HepG2 (cell line): ENCODE measurements at regions not wholly inside any gene's neighbourhood (a gene's known extent, or its start where the extent isn't known, plus 50 kb on each side); places are given as distances from the start of the nearest gene placed in this dataset.

Source experiments
- ATF1 ChIP-seq: IDR thresholded peaks from 2 replicates; pipeline ENCODE4 v1.6.1; 2016; ENCODE audit warnings: mild to moderate bottlenecking, control low read depth
- BRD4 ChIP-seq: sonication (generic); formaldehyde crosslinking; IDR thresholded peaks from 2 replicates; pipeline ENCODE4 v1.4.0; 2020; ENCODE audit warnings: missing genetic modification reagents
- GMEB2 ChIP-seq: IDR thresholded peaks from 2 replicates; pipeline ENCODE4 v1.6.1; 2016; ENCODE audit warnings: missing biosample characterization, missing genetic modification reagents, low read depth
- HOMEZ ChIP-seq: IDR thresholded peaks from 2 replicates; pipeline ENCODE4 v1.6.1; 2016; ENCODE audit warnings: low read depth
- IKZF5 ChIP-seq: IDR thresholded peaks from 2 replicates; pipeline ENCODE4 v1.6.1; 2018; ENCODE audit warnings: missing genetic modification reagents, mild to moderate bottlenecking, missing compliant biosample characterization
- TBX2 ChIP-seq: sonication (generic); formaldehyde crosslinking; IDR thresholded peaks from 2 replicates; pipeline ENCODE4 v1.5.0; 2020; ENCODE audit warnings: missing genetic modification reagents, mild to moderate bottlenecking, borderline replicate concordance
- TCF7L2 ChIP-seq: IDR thresholded peaks from 2 replicates; pipeline ENCODE4 v1.6.1; 2011; ENCODE audit warnings: mild to moderate bottlenecking, low read depth, low read length, moderate library complexity
- ZFAT ChIP-seq: sonication (generic); formaldehyde crosslinking; conservative IDR thresholded peaks from 2 replicates; pipeline ENCODE4 v1.8.1; 2023; ENCODE audit warnings: missing genetic modification reagents, inconsistent platforms
- ZHX2 ChIP-seq, 2 experiments: sonication (generic) in 1 of 2; formaldehyde crosslinking in 1 of 2; IDR thresholded peaks; 2 replicates each; pipeline versions ENCODE4 v1.6.1 to v1.9.0; 2014 to 2022; ENCODE audit warnings: antibody characterized with exemption in 1 of 2, borderline replicate concordance in 1 of 2, inconsistent platforms in 1 of 2, low read depth in 1 of 2, missing genetic modification reagents in 1 of 2
- ZMYM4 ChIP-seq: sonication (generic); formaldehyde crosslinking; IDR thresholded peaks from 2 replicates; pipeline ENCODE4 v1.8.1; 2023; ENCODE audit warnings: mild to moderate bottlenecking, missing genetic modification reagents
- ZNF205 ChIP-seq: IDR thresholded peaks from 2 replicates; pipeline ENCODE4 v1.6.1; 2018; ENCODE audit warnings: missing biosample characterization, missing genetic modification reagents
- ZNF503 ChIP-seq: sonication (generic); formaldehyde crosslinking; IDR thresholded peaks from 2 replicates; pipeline ENCODE4 v1.4.0; 2020; ENCODE audit warnings: missing genetic modification reagents
- ZNF773 ChIP-seq: sonication (generic); formaldehyde crosslinking; IDR thresholded peaks from 2 replicates; pipeline ENCODE4 v1.4.0; 2020; ENCODE audit warnings: missing genetic modification reagents, borderline replicate concordance
- TF ChIP-seq, protein P1 (sequence below): IDR thresholded peaks from 2 replicates; pipeline ENCODE4 v1.6.1; 2016; ENCODE audit warnings: low read depth, control low read depth

GRCh38 chr3:148601766-148602685 is 95.7 kb upstream of the AGTR1 start (continued):
- TF ChIP-seq ZNF503 (CRISPR knock-in tag) (peak; percentile 90), BRD4 (CRISPR knock-in tag) (peak; percentile 63), TBX2 (CRISPR knock-in tag) (peak; percentile 81), ZNF205 (CRISPR knock-in tag) (peak; percentile 47; the same call in 1 of the 2 replicates), HOMEZ (CRISPR knock-in tag) (peak; percentile 83), ATF1 (CRISPR knock-in tag) (peak; percentile 65), ZHX2 (IDR thresholded peaks at IDR 0.05; ENCODE audit: low read depth) (no peak), ZHX2 (CRISPR knock-in tag; IDR thresholded peaks at IDR 0.05; ENCODE audit: borderline replicate concordance) (peak; percentile 21; the same call in 1 of the 2 replicates), GMEB2 (CRISPR knock-in tag) (no peak; the same call in 1 of the 2 replicates), ZFAT (CRISPR knock-in tag) (no peak), IKZF5 (peak; percentile 86), ZMYM4 (peak; percentile 87), ZNF773 (CRISPR knock-in tag) (no peak), TCF7L2 (peak; percentile 65)
- TF ChIP-seq, protein P1, sequence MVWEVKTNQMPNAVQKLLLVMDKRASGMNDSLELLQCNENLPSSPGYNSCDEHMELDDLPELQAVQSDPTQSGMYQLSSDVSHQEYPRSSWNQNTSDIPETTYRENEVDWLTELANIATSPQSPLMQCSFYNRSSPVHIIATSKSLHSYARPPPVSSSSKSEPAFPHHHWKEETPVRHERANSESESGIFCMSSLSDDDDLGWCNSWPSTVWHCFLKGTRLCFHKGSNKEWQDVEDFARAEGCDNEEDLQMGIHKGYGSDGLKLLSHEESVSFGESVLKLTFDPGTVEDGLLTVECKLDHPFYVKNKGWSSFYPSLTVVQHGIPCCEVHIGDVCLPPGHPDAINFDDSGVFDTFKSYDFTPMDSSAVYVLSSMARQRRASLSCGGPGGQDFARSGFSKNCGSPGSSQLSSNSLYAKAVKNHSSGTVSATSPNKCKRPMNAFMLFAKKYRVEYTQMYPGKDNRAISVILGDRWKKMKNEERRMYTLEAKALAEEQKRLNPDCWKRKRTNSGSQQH (CRISPR knock-in tag), result no peak
